ENCODE measurements at regions not wholly inside any gene's neighbourhood (a gene's known extent, or its start where the extent isn't known, plus 50 kb on each side); places are given as distances from the start of the nearest gene placed in this dataset.

- TF ChIP-seq POLR2A (IDR thresholded peaks at IDR 0.05), result no peak
- no peak for TF ChIP-seq CTCF (IDR thresholded peaks at IDR 0.05)
- TF ChIP-seq EP300 (IDR thresholded peaks at IDR 0.05), result no peak
These were observed 159.0 kb upstream of the SHH start for GRCh38 chr7:155971180-155971770.

All from ovary (tissue), 3 donors.